ENCODE measurements at regions not wholly inside any gene's neighbourhood (a gene's known extent, or its start where the extent isn't known, plus 50 kb on each side); places are given as distances from the start of the nearest gene placed in this dataset.
"Not testable (repeated sequence)": the region's sequence is repeated elsewhere in the genome, so short reads cannot be mapped to it uniquely, and the experiment has no call there.

- DNase-seq (ENCODE audit: low read depth in 3 of 3), result no peak
Observed at GRCh38 chr13:109275852-109276251, 510.5 kb downstream of the IRS2 start.

DNA sequence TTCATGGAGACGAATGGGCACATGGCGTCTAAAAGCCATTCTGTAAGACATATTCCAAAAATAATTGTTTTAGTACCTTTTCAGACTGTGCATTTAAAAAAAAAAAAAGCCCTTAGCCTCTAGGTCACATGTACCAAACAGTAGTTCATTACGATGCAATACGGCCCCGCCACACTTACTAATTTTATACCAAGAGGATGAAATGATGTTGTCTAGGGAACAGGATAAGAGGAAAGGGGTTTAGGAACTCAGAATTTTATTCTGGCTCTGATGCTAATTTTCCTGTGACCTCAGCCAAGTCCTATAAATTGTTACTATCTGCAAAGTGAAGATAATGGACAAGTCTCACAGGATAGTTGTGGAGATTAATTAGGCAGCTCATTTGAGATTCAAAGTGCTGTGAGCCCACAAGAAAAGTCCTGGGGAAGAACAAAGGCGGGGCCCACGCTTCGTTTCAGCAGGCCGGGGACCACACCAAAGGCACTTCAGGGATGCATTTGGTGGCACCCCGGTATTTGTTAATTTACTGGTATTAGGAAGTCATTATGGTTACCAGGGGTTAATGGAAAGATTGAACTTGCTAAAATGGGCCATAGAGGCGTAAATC lies 511.1 kb downstream of the IRS2 start:
- DNase-seq (ENCODE audit: low read depth in 3 of 3), result no peak

GRCh38 chr13:109274188-109274821 lies 512.1 kb downstream of the IRS2 start:
- no peak for DNase-seq (ENCODE audit: low read depth in 3 of 3)

- DNase-seq (ENCODE audit: low read depth in 3 of 3), result no peak
Observed at GRCh38 chr13:109273326-109273751, 513.0 kb downstream of the IRS2 start.

DNA sequence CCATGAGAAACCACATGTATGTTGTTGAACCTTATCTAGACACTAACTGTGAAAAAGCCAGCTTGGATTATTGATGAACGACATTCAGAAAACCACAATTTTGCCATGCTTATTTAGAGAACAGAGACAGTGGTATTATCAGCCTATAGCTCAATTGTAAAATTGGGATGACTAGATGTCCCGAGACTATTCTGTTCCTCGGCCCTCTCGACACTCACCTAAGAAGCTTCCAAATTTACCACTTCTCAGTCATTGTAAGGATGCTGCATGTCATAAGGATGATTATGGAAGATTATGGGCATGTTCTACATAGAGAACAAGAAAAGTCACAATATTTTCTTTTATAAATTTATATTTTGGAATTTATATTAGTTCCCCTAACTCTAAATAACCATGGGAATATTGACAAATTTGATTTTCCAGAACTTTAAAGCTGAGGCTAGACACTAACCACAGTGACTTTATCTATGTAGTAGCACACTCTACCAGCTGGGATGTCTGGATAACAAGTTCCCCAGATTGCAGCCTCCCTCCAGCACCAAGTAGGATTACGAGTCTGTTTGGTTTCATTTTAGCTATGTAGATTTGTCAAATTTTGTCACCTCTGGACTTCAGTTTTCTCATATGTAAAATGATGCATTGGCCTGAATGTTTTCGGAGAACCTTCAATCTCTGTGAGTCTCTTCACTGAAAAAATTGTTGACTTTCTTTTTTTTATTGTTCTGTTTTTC lies 513.6 kb downstream of the IRS2 start:
- DNase-seq (ENCODE audit: low read depth in 3 of 3), result no peak

GRCh38 chr13:109271555-109272541 lies 514.5 kb downstream of the IRS2 start:
- no peak for DNase-seq (ENCODE audit: low read depth in 3 of 3)

DNA sequence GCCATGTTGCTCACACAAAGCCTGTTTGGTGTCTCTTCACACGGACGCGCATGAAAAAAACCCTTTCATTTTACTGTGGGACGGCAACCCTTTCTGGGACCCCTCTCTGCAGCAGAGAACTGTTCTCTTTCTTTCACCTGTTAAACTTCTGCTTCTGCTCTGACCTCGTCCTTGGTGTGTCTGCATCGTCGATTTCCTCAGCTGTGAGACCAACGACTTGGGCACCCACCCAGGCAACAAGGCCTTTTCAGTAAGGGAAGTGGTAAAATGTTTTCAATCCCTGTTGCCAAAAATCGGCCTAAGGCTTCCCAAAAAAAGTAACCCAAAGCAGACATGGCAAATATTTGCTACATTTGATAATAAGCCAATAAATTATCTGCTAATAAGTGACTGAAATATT lies 515.3 kb downstream of the IRS2 start:
- no peak for DNase-seq (ENCODE audit: low read depth in 3 of 3)

GRCh38 chr13:109269381-109269780 lies 517.0 kb downstream of the IRS2 start:
- DNase-seq (ENCODE audit: low read depth in 3 of 3), result not testable (repeated sequence)

- DNase-seq (ENCODE audit: low read depth in 3 of 3), result not testable (repeated sequence)
Observed at GRCh38 chr13:109268492-109268891, 517.9 kb downstream of the IRS2 start.

DNA sequence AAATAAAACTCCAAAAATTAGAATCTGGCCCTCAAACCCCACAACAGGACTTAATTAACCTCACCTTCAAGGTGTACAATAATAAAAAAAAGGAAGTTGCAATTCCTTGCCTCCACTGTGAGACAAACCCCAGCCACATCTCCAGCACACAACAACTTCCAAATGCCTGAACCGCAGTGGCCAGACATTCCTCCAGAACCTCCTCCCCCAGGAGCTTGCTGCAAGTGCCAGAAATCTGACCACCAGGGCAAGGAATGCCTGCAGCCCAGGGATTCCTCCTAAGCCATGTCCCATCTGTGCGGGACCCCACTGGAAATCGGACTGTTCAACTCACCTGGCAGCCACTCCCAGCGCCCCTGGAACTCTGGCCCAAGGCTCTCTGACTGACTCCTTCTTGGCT lies 519.0 kb downstream of the IRS2 start:
- not testable (repeated sequence) for DNase-seq (ENCODE audit: low read depth in 3 of 3)

- not testable (repeated sequence) for DNase-seq (ENCODE audit: low read depth in 3 of 3)
Observed at GRCh38 chr13:109265438-109265742, 521.0 kb downstream of the IRS2 start.

DNA sequence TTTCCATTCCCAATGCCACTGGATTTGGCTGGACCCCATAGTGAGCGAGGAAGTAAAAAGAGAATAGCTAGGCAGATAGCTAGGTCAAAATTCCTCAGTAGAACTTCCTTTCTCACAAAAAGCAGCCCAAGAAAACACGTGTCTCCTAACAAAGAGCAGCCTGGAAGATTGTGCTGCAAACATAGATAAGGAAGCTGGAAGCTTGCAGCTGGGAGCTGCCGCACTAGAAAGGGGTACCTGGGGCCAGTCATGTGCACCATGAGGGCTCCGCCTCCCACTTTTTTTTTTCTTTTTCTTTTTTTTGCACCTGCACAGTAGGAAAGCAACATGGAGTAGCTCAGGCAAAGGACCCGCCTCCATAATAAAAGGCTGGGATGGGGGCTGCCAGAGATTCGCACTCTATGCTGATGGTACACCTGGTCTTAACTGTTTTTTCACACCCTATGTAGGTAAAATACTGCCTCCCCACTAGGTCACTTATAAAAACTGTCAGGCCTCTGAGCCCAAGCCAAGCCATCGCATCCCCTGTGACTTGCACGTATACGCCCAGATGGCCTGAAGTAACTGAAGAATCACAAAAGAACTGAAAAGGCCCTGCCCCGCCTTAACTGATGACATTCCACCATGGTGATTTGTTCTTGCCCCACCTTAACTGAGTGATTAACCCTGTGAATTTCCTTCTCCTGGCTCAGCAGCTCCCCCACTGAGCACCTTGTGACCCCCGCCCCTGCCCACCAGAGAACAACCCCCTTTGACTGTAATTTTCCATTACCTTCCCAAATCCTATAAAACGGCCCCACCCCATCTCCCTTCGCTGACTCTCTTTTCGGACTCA lies 521.6 kb downstream of the IRS2 start:
- DNase-seq (ENCODE audit: low read depth in 3 of 3), result not testable (repeated sequence)

GRCh38 chr13:109257761-109258157 lies 528.6 kb downstream of the IRS2 start:
- not testable (repeated sequence) for DNase-seq (ENCODE audit: low read depth in 3 of 3)

Data from stimulated activated CD4-positive, alpha-beta T cell treated with anti-CD3 and anti-CD28 coated beads, TNF-alpha, amount 100 ng/mL, for 24 hours (primary cell).